GM19324 (cell line): ENCODE measurements at regions not wholly inside any gene's neighbourhood (a gene's known extent, or its start where the extent isn't known, plus 50 kb on each side); places are given as distances from the start of the nearest gene placed in this dataset.
"Not testable (repeated sequence)": the region's sequence is repeated elsewhere in the genome, so short reads cannot be mapped to it uniquely, and the experiment has no call there.

Experiments
- ATAC-seq: cut with Tn5 transposase; IDR thresholded peaks from one replicate; pipeline ENCODE4 v1.9.1; 2021; ENCODE audit warnings: mild to moderate bottlenecking, moderate library complexity; ENCODE audit not compliant: unreplicated experiment, low FRiP score

DNA sequence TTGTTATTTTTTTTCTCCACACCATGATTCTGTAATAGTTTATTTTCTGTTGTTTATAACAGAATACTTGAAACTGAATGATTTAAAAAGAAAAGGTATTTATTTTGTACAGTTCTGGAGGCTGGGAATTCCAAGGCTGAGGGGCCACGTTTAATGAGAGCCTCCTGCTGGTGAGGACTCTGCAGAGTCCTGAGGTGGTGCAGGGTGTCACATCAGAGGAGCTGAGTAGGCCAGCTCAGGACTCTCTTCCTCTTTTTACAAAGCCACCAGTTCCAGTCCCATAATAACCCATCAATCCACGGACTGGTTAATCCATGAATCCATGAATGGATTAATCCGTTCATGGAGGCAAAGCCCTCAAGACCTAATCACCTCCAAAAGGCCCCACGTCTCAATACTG is 71.6 kb downstream of the TFAP2A start:
- no peak for ATAC-seq

DNA sequence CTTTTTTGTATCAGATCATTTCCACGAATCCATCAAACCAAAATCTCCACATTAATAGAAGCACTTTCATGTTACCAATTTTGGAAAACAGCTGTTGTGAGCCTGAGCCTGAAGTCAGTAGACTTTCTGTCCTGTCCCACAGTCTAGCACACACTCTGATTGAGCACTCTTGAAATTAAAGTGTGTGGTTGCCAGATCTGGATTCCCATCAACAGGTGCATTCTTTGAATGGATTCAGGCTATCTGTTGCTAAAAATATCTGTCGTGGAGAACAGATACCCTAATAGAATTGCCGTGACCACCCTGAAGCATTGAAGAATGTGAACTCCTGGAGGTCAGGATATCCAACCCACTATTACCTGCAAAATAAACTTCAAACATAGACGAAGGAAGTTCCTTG is 73.3 kb downstream of the TFAP2A start:
- no peak for ATAC-seq

DNA sequence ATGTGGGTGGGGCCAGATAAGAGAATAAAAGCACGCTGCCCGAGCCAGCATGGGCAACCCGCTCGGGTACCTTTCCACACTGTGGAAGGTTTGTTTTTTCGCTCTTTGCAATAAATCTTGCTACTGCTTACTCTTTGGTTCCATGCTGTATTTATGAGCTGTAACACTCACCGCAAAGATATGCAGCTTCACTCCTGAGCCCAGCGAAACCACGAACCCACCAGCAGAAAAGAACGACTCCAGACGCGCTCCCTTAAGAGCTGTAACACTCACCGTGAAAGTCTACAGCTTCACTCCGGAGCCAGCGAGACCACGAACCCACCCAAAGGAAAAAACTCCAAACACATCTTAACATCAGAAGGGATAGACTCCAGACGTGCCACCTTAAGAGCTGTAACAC is 76.7 kb downstream of the TFAP2A start:
- ATAC-seq: no peak

DNA sequence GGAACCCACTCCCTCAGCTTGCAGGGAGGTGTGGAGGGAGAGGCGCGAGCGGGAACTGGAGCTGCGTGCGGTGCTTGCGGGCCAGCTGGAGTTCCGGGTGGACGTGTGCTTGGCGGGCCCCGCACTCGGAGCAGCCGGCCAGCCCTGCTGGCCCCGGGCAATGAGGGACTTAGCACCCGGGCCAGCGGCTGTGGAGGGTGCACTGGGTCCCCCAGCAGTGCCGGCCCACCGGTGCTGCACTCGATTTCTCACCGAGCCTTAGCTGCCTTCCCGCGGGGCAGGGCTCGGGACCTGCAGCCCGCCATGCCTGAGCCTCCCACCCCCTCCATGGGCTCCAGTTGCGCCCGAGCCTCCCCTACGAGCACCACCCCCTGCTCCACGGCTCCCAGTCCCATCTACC is 77.5 kb downstream of the TFAP2A start:
- not testable (repeated sequence) for ATAC-seq

DNA sequence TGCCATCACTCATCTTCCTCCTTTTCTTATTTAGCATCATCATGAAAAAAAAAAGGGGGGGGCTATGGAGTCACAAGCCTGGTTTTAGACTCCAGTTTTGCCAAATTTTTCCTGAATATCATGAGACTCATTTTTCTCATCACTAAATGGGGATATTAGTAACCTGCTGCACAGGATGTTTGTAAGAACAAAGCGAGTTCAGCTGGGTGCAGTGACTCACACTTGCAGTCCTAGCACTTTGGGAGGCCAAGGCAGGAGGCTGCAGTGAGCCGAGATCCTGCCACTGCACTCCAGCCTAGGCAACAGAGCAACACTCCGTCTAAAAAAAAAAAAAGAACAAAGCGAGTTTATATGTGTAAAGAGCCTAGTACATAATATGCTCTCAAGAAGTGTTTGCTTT is 82.8 kb downstream of the TFAP2A start:
- no peak for ATAC-seq

DNA sequence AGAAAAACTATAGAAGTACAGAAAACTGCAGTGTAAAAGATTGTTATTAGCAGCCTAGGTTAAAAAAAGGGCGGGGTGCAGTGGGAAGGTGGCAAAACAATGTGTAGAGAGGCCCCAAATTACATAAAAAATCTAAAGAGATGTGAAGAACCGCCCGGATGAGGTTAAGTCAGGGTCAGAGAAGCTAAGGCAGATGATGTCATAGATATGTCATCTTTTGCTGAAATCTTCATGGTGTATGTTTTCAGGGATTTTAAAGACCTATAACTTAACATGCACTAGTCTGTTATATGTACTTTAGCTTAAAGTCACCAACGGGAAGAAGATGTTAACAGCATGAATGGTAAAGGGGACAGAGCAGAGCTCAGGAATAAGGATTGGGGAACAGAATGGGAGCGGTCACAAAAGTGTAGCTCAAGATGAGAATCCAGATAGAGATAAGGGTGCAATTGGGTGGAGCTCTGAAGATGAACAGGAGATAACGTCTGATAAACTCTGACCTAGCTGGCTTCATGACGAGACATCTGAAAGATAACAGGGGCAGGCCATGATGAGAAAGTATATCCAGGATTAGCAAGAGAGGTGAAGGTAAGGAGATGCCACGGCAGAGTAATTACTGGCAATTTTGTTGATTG is 83.4 kb downstream of the TFAP2A start:
- ATAC-seq: no peak

DNA sequence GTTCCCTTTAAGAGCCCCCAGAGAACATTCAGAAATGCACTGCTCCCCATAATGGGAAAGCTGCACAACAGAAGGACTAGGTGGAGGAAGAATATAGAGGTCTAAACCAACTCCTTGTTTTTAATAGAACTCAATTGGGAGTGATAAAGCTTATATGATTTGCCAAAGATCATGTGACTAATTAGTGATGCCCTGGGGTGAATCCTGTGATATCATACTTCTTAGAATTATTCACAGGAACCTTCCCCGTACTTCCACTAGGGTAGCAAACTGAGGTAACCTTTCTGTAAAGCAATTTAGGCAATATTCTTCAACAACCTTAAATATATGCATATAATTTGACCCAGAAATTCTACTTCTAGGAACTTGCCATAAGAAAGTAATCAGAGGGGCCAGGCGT is 84.4 kb downstream of the TFAP2A start:
- ATAC-seq: no peak

DNA sequence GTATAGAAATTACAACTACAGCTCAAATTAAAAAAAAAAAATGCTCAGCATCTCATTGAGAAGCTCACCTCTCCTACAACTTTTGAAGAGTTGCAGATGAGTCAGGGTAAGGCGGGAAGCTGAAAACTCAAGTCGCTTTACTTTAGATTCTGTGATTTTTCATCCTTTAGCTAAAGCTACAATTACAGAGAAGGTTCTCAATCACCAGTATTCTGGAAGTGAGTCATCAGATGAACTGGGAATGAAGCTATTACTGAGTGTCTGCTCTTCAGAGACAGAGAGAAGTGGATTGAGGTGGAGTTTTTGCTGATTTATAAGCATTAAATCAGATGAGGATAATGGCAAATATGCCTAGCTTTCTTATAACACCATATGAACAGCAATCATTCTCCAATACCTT is 91.9 kb downstream of the TFAP2A start:
- ATAC-seq: no peak

DNA sequence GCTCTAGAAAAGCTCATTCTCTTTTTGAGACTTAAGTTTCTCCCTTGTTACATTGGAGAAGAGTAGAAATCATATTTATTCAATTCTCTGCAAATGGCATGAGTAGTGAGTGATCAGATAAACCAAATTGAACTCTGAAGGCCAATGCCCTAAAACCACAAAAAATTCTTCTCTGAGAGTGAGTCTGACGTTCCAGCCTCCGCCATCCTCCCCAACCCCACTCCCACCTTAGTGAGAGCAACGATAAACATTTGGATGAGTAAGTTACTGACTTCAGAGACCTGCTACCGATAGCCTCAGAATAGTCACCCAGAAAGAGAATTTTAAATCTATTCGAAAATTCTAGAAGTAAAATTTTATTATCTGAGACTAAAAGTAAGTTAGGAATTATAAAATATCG is 94.6 kb downstream of the TFAP2A start:
- no peak for ATAC-seq

DNA sequence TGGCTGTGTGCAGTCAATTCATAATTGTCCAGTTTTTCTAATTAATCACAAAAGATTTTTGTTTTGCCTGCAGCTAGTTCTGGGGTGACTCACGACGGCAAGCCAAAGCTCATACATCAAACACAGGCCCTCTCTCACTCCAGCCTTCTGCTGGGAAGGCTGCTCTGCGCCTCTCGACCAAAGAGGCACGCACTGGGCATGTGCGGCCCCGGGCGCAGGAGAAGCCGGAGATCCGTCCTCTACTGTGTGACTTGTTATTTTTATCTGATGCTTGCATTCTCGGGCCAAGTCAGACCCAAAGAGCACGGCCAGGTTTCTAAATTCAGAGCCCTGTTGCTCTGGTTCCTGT is 98.5 kb downstream of the TFAP2A start:
- no peak for ATAC-seq

DNA sequence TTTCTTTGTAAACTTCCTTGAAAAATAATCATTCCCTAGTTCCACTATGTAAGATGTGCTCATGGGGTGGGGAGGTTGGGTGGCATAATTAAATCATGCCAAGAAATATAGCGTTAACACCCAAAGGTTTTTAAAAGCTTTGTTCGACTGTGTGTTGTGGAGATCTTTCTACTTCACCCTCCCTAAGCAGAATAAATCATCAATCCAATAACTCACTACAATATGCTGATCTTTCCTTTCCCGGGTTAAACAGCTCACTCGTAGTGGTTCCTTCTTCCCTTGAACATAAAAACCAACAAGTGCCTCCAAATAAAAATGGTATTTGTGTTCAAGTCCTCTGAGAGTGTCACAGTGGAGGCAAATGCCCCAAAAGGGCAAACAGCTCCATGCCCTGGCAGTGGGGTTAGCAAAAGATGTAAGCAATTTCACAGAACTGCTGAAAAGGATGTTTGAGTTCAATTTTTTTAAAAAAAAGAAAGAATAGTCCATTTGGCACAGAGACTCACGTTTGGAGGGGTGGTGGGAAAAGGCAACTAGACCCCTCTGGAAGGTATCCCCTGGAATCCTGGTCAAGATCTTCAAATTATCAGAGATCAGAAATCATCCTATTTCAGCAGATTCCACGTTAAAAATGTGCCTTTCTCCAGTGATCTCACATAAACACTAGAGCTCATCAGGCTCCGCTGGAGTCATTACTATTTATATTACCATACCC is 99.1 kb downstream of the TFAP2A start:
- no peak for ATAC-seq

DNA sequence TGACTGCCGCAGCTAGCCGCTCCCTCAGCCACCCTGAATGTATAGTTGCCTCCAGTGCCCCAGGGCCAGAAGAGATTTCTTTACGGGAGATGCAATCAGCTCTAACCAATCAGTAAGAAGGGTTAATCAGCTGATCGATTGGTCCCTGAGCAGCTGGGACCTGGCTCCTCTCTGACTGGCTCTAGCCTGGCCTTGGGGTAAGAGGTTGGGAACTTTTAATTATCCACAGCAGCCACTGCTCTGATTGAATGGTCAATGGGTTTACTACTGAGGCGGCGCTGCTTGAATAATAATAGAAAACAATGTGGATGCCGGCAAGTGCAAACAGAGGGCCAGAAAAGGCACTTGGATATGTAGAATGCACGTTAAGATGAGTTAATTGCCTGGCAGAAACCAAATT is 99.8 kb downstream of the TFAP2A start:
- ATAC-seq: no peak

DNA sequence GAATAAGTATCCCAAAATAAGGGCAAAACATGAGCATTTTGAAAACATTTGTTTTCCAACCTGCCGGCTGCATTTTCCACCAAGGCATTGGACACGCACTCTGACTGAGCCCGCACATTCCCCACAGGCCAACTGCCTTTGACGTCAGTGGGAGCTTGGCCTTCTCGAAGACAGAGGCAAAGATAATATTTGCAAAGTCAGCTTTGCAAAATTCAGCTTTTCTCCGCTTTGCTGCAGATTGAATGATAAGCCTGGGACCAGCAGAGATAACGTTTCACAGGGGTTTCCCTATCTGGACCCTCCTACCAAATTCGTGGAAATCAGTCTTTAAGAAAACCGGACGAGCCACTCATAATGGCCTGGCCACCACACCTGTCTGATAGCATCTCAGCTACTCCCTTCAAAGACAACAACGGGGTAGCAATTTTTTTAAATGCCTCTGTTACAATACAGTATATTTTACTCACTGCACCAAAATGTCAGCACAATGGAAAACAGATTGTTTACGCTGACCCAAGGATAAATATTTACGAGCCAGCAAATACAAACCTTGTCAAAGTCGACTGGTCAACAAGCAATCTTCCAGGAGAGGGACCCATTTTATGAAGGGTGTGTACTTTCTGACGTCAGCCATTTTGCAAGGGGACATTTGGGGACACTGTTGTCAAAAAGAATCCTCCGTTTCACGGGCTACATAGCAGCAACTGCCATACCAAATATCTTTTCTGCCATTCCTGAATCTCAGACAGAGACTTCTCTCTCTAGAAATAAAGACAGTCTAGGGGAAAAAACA is 100.5 kb downstream of the TFAP2A start:
- no peak for ATAC-seq

DNA sequence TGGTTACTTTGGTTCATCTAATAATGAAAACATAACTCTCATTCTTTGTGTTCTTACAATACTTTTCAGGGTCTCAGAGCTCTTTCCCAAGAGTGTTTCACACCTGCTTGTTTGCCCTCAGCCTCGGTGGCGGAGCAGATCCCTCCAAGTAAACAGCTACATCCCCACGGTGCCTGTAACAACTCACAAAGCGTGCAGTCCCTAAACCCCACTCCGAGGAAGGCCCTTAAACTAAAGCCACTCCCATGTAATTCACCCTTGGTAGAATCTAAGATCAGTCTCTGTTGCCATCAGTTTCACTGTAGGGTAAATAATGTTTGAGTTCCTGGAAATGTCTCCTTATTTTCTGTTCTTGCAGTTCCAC is 101.1 kb downstream of the TFAP2A start:
- no peak for ATAC-seq

DNA sequence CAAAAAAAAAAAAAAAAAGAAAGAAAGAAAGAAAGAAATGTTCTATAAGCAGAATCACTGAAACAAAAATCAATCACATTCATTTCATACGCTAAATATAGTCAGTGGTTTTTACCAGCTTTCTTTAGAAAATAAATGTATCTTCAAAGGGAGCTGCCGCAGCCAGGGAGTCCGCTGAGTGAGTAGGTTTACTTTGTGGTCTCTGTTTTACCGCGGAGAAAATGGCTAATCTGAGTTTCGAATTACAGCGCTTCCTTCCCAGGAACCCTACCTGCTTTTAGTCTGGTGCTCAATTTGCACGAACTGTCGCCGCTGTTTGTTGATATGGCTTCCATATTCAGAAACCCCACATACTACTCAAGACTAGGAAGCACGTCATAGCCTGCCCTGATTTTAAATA is 102.4 kb downstream of the TFAP2A start:
- ATAC-seq: no peak

DNA sequence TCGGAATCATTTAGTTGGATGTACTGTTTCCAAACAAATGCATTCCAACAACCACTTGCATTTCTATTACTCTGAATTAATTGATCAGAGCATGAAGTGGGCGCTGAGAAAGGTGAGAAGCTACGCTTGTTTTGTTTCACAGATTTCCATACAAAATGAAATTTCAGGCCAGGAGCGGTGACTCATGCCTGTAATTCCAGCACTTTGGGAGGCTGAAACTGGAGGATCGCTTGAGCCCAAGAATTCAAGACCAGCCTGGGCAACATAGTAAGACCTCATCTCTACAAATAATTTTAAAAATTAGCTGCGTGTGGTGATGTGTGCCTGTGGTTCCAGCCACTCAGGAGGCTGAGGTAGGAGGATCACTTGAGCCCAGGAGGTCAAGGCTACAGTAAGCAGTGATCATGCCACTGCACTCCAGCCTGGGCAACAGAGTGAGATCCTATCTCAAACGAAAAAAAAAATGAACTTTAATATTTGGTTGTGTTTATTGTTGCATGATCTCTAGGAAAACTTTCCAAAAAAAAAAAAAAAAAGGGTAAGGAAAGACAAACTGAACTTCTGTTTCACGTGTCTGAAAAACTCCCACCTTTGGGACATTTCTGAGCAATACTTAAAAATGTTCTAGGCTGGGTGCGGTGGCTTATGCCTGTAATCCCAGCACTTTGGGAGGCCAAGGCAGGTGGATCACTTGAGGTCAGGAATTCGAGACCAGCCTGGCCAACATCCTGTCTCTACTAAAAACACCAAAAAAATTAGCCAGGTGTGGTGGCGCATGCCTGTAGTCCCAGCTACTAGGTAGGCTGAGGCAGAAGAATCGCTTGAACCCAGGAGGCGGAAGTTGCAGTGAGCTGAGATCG is 103.1 kb downstream of the TFAP2A start:
- not testable (repeated sequence) for ATAC-seq

DNA sequence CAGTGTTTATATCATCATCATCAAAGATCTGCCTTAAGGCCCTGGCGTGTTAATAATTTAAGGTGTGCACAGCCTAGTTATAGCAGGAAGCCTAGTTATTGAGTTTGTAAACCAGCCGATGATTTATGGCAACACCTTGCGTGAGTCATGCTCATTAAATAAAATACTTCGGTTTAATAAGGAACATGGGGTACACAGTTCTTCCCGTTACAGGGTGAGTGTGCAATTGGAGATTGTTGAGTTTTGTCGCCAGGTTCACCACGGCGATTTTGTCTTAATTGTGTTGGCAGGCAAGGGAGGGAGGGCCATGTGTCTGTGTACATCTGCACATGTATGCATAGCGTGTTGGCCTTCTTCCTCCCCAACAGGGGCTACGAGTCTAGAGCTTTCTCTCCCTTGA is 104.0 kb downstream of the TFAP2A start:
- ATAC-seq: no peak

DNA sequence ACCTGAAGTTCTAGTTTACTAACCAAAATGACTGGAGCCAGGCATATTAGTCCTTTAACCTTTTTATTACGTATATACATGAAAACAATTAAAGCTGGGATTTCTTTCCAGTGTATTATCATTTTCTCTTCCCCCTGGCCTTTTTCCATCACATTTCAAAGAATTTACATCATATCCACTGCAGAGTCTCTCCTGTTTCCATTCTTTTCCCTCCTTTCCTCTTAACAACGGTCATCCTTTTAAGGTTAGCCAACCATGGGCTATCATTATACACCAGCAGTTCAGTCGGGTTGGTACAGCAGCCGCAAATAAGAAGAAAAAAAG is 104.6 kb downstream of the TFAP2A start:
- no peak for ATAC-seq

DNA sequence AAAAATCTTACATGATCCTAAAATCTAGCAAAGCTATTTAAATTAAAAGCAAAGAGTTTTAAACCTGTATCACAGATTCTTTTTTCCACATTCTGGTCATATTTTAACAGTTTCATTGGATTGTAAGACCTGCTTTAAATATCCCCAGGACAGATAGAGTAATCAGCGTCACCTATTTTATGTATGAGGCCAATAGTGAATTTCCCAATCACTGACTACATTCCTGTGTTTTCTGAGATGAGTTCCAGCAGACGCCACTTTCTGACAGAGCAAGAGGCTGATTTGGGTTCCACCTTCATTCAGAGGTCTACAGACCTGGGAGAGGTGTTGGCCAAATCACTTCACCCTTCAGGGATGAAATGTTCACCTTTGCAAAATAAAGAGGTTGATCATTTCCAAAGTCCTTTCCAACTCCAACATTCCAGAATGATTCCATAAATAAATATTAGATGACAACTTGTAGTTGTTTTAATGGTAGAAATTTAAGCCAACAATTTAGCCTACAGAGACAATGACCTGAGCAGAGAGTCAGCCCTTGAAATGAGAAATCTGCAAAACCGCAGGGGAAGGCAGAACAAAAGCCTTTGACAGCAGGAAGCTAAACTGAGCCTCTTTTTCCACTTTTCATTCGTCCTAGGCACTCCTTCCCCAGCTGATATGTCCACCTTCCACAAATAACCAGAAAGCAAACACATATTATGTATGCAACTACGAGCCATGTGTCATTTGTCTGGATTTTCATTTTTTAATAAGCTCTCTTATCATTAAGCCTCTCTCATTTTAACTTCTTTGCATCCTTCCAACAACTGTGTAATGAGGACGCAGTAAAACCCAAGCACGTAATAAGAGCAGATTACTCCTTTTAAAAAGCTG is 105.2 kb downstream of the TFAP2A start:
- no peak for ATAC-seq

DNA sequence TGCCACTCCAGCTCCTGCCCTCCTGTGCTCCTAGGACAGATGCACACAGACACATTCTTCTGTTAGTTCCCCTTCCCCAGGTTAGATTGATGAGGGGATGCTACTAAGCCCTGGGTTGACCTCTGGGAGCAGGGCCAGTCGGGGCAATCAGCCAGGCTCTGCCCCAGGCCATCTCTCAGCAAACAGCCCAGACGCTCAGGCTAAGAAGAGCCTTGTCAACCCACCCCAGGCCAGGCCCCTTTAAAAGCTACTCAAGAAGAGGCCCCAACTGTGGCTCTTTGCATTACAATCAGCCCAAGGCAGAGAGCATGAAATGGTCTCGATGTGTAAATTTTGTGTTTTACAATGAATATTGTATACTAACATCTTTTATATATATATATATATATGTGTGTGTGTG is 107.4 kb downstream of the TFAP2A start:
- ATAC-seq: no peak
